Activated T-cell treated with anti-CD3 and anti-CD28 coated beads for 48 hours (primary cell): ENCODE measurements at regions not wholly inside any gene's neighbourhood (a gene's known extent, or its start where the extent isn't known, plus 50 kb on each side); places are given as distances from the start of the nearest gene placed in this dataset.
"Not testable (repeated sequence)": the region's sequence is repeated elsewhere in the genome, so short reads cannot be mapped to it uniquely, and the experiment has no call there.

ENCODE experiments used
- DNase-seq: peaks from one replicate; pipeline ENCODE4 v3.0.0-alpha.2; 2020; ENCODE audit warnings: low read depth

DNA sequence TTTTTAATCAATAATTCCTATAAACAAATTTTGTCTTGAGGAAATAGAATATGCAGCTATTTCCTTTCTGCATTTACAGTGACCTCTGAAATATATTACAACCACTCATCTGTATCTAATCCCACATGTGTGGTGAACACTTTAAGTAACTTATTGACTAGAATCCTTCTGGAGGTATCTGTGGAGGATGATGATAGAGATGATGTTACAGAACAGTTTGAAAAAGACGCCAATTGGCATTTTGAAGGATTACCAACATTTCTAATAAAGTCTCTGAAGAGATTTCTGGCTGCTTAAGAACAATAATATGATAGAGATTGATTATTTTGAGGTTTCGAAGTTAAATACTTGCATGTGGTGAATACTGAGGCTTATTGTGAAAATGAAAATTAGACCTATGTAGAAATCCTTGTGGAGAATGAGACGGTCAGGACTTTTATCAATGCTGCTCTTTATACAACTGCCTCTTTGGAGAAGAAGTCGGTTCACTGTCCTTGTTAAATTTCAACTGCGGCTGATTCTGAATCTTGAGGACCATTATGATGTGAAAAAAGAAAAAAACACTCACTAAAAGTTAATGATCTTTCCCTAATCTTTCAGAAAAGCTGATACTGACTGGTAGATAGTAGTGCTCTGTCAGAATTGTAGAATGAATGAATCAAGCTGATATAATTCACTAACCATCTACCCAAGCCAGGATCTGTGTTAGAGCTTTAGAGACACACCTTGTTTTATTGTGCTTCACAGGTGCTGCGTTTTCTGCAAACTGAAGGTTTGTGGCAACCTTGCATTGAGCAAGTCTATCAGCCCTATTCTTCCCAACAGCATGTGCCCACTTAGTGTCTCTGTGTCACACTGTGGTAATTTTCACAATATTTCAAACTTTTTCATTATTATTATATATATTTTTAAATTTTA is 204.7 kb downstream of the SPRY1 start:
- DNase-seq = no peak

DNA sequence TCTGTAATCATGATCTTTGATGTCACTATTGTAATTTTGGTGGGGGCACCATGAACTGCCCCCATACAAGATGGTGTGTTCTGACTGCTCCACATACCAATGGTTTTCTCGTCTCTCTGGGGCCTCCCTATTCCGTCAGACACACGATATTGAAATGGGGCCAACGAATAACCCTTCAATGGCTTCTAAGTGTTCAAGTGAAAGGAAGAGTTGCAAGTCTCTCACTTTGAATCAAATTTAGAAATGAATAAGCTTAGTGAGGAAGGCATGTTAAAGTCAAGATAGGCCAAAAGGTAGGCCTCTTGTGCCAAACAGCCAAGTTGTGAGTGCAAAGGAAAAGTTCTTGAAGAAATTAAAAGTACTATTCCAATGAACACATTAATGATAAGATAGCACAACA is 205.4 kb downstream of the SPRY1 start:
- no peak for DNase-seq

- DNase-seq = no peak
Observed at GRCh38 chr4:123603165-123603564, 206.6 kb downstream of the SPRY1 start.

DNA sequence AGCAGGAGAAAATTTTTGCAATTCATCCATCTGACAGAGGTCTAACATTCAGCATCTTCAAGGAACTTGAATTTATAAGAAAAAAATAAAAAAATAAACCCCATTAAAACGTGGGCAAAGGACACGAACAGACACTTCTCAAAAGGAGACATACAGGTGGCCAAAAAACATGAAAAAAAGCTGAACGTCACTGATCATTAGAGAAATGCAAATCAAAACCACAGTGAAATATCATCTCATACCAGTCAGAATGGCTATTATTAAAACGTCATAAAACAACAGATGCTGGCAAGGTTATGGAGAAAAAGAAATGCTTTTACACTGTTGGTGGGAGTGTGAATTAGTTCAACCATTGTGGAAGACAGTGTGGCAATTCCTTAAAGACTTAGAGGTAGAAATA is 209.2 kb downstream of the SPRY1 start:
- DNase-seq = not testable (repeated sequence)

- DNase-seq = no peak
Observed at GRCh38 chr4:123606336-123606735, 209.7 kb downstream of the SPRY1 start.

GRCh38 chr4:123606946-123607542 is 210.4 kb downstream of the SPRY1 start:
- DNase-seq = no peak

DNA sequence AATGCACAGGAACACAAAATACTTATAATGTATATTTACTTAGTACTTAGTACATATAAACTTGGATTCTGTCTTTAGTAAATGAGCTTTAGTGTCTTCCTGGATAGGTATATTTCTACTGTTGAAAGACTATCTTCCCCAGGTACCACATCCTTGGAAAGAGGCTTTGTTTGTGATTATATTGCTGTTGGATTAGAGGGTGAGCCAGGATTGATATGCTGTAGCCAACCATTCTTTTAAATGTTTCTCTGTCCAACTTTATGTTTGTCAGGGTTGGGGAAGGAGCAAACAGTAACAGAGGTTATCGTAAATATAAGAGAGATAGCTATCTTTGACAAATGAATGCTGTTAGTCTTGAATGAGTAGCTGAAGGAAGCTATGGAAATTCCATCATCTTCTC is 213.2 kb downstream of the SPRY1 start:
- DNase-seq = no peak

GRCh38 chr4:123613586-123614344 is 217.2 kb downstream of the SPRY1 start:
- no peak for DNase-seq

- no peak for DNase-seq
Observed at GRCh38 chr4:123615901-123616300, 219.3 kb downstream of the SPRY1 start.

DNA sequence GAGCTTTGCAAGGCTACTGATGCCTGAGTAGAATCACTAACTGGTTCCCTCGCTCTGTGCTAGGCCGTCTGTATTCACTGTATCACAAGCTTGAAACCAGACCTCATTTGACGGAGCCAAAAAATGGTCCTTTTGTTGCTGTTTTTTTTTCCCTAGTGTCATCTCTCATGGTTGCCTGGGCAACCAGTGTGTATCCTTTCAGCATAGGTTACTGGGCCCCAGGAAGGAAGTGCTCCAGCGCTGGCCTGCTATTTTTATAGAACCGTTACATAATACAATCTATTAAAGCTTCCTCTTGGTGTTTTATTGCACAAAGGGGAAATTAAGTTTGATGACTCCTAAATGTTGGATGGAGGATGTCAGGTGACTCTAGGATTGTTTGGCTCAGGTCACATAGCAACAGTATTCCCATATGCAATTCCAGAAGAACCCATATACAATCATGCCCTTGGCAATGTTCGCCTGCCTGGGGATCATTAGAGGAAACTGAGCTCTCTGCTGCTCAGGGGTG is 220.4 kb downstream of the SPRY1 start:
- DNase-seq = no peak

DNA sequence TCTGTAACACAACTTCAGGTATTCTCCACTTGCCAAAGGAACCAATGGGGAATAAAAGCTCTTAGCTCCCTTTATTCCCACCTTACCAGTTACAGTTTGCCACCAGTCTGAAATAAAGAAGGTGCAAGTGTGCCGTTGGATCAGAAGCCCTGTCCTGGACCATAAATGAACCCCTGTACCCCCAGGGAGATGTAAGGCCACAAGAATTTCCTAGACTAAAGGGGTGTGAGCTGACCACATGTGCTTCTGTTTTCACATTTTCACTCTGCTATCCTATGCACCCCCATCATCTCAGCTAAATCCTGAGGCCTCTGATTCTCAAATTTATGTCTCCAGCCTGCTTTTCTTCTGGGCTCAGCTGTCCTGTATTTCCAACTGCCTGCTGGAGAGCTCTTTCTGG is 221.2 kb downstream of the SPRY1 start:
- DNase-seq = no peak

DNA sequence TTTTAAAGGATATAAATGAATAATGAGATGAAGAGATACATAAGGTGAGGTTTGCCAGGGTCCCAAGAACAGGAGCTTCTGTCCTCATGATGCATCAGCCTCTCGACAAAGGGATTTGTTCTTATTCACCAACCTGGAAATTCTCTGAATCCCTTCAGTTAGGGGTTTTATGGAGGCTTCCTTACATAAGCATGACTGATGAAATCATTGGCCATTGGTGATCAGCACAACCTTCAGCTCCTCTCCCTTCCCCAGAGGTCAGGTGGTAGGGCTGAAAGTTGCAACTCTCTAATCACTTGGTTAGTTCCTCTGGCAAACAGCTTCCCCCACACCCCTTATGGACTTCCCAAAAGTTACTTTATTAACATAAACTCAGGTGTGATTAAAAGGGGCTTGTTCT is 222.0 kb downstream of the SPRY1 start:
- DNase-seq = no peak

DNA sequence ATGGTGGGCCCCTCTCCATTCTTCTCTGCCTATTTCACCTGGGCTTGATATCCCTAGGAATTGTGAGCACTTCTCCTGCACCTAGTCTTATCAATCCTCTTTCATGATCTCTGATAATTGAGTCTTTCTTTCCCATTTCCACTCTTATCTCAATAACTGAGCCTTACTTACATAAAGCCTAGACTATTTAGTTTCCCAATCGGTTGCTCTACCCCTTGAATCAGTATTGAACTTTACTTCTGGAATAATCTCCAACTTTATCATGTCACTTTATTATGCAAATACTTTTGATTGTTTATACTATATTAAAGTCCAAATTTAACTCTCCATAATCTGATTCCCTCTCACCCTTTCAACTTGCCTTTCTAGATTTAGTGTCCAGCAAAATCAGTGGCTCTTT is 222.7 kb downstream of the SPRY1 start:
- DNase-seq = no peak

DNA sequence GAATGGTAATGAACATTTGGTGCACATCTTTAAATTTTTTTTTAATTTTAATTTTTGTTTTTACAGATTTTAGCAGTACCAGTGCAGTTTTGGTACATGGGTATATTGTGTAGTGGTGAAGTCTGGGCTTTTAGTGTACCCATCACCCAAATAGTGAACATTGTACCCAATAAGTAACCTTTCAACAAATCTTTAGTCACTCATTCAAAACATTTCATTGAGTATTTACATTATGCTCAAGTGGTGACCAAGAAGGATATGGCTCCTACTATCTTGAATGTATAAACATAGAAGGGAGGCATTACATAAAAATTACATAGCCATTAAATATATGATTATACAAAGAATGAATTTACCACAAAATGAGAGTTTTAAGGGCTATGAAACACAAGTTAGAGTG is 223.3 kb downstream of the SPRY1 start:
- no peak for DNase-seq

- DNase-seq = no peak
Observed at GRCh38 chr4:123621072-123621705, 224.6 kb downstream of the SPRY1 start.

GRCh38 chr4:123622572-123622971 is 226.0 kb downstream of the SPRY1 start:
- no peak for DNase-seq

DNA sequence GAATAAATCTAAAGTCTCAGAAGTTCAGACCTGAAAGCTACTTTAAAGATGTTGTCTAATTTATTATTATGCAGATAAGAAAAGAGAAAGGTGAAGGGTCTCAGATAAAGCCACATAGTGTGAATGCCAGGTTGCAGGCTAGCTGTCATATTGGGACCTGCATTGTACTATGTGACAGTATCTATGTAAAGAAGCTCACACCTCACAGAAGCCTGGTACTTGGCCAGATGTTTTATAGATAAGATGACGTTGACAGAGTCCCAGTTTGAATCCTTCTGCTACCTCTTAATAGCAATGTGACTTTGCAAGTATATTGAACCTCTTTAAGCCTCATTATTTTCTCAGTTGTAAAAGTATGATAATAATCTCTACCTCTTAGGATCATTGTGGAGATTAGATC is 227.0 kb downstream of the SPRY1 start:
- DNase-seq = no peak

DNA sequence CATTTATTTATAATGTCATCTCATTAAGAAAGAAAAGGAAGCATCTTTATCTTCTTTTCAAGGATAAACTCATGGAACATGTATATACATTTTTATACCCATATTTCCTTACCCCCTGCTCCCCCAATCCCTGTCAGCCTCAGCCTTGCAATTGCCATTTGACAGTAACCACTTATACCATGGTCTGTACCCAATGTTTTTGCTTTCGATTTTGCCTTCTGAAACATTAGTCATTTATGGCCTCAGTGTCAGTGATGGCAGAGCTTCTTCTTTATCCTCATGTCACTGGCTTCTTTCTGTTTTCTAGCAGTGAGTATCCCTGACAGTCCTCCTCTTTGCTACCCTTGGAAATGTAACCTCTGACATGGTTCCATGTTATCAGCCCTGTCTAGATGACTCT is 228.4 kb downstream of the SPRY1 start:
- no peak for DNase-seq

- no peak for DNase-seq
Observed at GRCh38 chr4:123628288-123628687, 231.7 kb downstream of the SPRY1 start.

DNA sequence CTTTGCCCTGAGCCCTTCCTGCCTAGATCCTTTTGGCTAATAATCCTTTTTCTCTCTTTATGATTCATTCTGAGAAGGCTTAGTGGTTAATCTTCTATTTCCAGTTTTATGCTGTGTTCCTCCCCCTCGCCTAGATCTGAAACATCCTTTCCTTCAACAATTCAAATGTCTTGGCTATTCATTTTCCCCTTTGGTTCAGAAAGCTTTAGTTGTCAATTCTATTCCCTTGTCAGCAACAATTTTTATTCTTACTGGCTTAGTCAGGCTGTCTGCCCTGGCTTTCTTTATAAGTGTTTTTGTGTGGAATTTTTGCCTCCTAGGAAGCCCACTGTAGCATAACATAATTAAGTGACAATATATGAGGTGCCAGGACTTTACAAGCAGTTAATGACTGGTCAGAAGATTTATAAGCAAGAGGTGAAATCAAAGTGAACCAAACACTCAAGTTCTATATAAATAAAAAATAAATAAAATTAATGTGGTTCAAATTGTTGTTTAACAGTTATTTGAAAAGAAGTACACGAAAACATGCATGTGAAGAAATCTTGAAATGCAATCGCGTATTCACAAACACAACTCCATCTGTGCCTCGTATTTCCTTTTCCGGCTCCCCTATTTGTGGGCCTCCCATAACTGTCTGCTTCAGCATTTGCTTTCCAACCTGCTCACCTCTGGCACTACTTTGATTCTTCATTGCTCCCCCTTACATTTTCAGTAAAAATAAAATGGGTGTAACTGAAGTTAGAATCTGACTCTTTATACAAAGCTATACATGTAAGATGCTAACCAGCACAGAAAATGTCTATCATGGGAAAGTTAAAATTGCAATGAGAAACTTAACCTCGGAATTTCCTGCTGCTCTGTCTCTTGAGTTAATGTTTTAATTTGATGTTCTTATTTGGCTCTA is 235.4 kb downstream of the SPRY1 start:
- no peak for DNase-seq

DNA sequence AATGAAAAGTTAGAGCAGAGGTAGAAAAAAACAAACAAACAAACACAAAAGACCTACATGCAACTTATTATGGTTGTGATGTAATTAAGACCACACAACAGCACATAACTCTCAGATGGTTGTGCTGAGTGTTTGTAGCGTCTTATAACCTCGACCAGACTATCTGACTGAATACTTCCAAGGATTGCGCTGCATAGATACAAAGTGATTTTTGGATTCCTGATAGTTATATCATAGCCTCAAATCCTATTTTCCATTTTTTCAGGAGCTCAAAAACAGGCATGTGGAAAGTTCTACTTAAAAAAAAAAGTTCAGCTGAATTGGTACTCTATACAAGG is 236.1 kb downstream of the SPRY1 start:
- no peak for DNase-seq
